ENCODE measurements at regions not wholly inside any gene's neighbourhood (a gene's known extent, or its start where the extent isn't known, plus 50 kb on each side); places are given as distances from the start of the nearest gene placed in this dataset.
"Not testable (repeated sequence)": the region's sequence is repeated elsewhere in the genome, so short reads cannot be mapped to it uniquely, and the experiment has no call there.

DNA sequence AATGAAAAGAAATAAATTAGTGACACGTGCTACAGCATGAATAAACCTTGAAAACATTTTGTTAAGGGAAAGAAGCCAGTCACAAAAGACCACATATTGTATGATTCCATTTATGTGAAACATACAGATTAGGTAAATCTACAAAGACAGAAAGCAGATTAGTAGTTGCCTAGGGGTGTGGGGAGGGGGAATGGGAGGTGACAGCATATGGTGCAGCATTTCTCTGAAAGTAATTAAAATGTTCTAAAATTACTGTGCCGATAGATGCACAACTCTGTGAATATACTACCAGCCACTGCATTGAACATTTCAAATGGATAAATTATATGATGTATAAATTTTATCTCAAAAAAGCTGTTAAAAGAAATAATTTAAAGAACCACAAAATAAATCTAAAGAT is 161.0 kb downstream of the TRIB2 start:
- DNase-seq (ENCODE audit: low read depth), result no peak

DNA sequence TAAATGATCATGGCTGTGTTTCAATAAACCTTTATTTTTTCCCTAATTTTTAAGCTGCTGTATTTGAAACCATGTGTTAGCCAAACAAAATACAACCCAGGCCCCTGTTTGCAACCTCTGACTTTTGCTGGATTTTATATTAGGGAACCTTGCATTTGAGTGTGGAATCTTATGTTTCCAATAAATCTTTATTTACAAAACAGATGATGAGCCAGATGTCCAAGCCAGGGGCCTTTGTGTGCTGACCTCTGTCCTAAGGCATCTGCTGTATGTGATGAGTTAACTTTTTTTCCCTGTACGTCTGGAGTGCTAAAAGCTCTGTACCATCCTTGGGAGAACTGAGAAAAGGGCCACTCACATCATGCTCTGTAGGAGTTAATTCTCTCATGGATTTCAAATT is 162.9 kb downstream of the TRIB2 start:
- DNase-seq (ENCODE audit: low read depth), result no peak

DNA sequence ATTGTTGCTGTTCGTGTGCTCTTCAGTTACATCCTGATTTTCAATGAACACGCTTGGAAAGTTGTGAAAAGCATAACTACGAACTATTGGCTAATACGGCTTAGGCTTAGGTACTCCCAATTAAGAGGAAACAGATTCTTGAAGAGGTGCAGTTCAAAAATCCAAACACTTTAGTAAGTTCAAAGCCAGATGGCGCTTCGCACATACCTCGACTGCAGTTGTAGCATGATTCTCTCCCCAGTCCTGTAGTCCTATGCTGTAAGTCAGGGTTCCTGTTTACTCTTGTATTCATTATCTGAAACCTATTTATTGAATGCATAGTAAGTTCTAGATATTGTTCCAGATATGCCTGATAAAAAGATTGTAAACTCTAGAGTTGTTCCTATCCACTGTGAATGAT is 165.2 kb downstream of the TRIB2 start:
- DNase-seq (ENCODE audit: low read depth), result no peak

DNA sequence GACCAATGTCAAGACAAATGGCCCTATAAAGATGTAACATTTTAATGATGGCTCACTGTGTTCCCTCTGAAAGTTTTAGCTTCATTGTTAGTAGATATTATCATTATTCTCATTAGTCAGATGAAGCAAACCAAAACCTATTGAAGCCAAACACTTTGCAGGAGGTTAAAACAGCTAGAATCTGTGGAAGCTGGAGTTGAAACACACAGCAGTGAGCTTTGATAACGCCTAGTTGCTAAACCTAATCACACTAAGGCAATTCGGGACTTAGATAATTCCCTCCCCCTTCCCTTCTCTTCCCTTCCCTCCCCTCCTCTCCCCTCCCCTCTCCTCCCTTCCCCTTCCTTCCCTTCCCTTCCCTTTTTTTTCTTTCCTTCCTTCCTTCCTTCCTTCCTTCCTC is 165.7 kb downstream of the TRIB2 start:
- no peak for DNase-seq (ENCODE audit: low read depth)

DNA sequence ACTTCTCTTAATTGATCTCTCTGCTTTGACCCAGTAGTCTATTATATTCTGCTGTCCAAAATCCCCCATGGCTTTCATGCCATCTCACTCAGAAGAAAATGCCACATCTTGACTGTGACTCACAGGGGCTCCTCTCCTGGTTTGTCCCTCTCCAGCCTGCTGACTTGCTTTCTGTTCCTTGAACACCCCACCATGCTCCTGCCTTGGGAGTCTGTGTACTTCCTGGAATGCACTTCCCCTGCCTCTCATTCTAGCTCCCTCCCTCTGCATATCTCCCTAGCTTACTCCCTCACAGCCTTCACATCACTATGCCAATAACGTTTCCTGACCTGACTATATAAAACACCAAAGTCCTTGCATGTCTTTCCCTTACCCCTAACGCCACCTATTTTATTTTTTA is 167.2 kb downstream of the TRIB2 start:
- no peak for DNase-seq (ENCODE audit: low read depth)

DNA sequence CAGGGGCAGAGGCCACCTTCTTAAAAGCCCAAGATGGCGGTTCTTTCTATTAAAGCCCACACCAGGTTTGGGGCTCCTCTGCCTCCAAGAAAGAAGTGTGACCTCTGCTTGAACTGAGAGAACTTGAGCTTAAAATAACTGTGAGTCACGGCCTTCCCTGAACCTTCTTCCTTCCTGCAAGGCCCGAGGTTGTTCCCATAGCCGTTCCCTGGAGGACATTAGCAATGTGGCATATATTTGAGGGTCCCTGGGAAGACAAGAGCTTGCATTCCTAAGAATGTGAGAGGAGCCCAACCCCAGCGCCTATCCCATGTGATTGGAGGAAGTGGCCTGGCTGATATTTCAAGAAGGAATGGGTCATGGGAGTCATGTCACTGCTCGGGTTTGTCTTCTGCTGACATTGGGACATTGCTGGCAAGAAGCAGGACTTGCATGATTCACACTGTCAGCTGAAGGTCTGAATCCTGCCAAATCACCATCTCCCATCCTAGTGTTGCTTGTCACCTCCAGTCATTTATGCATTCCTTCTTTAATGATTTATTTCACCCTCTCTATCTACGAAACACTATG is 168.1 kb downstream of the TRIB2 start:
- no peak for DNase-seq (ENCODE audit: low read depth)

DNA sequence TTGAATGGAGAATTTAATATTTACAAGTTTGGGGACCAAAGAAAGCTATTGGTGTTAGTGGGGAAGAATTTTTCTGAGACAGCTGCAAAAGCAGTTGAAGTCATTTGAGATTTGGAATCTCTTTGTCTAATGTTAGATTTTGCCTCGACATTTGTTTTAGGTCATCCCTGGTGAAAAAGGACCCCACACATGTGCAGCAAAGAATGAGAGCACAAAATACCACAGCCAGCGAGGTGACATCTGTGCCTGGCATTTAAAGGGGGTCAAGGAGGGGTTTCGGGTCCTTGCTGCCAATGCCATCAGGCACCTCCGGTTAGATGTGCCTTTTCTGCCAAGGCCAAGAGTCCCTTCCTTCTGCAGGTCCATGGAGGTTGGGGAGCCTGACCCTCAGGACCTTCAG is 173.3 kb downstream of the TRIB2 start:
- no peak for DNase-seq (ENCODE audit: low read depth)

DNA sequence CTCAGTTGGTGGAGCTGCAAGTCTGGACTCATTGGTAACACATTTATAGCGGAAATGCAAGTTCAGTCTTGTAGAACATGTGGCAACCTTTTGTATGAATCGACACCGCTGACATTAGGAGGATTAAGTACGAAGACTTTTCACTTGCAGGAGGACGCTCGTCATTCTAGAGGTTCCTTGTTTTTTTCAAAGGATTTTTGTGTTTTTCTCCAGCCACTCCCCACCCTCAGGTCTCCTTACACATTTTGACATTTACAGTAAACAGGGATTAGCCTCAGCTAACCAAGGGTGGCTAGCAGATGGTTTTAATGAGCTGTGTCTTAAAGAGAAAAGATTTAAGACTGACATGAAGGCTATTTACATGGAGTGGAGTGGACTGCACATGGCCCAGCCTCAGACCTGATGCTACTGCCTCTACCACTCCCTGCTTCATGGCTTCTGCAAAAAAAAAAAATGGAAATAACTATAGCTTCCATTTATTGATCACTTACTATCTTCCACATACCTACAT is 173.8 kb downstream of the TRIB2 start:
- DNase-seq (ENCODE audit: low read depth), result no peak

DNA sequence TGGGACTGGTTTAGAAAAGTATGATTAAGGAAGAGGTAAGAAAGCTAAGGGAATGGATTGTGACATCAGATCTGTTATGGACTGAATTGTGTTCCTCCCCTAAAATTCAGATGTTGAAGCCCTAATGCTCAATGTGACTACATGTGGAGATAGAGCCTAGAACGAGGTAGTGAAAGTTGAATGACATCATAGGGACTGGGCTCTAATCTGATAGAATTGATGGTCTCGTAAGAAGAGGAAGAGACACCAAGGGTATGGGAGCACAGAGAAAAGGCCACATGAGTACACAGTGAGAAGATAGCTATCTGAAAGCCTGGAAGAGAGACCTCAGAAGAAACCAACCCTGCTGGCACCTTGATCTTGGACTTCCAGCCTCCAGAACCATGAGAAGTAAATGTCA is 178.3 kb downstream of the TRIB2 start:
- DNase-seq (ENCODE audit: low read depth), result no peak

DNA sequence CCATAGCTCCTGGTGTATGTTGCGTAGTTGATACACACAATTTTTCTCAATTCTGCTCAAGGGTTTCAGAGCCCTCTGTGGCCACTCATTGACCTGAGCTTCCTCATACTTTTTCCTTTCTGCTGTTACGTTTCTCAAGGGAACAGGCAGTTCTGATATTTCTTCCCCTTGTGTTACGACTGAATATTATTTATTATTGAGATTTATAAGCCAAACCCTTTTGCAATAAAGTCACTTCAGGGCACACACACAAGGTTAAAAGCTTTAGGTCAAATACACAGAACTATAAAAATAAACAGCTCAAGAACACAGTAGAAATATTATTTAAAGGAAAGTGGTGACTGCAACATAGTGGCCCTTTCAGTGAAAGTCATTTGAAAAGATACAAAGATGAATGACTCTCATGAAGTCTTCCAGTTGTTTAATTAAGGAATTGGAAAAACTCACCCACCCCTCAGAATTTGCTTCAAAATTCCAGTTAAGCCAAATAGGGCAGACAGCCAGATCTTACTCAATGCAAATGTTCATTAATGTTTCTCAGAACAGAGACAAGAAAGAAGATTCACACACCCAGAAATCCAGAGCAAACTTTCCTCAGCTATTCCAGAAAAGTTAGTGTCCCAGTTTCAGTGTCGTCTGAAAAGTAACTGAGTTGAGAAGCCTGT is 179.7 kb downstream of the TRIB2 start:
- no peak for DNase-seq (ENCODE audit: low read depth)

DNA sequence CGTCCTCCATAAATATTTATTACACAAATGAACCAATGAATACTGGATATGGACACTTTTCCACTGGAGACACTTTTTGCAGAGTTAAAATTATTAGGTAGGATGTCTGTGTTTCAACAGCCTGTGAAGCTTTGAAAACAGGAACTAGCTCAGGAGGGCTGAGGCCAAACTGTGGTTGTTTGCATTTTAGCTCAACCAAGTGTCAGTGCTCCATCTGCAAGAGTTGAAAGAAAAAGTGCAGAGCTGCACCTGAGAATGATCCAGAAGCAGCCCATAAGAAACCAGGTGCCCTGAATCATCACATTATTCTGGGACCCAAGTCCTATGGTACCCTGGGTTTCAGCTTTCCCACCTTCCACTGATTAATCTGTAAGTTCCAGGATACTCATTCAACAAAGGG is 180.4 kb downstream of the TRIB2 start:
- DNase-seq (ENCODE audit: low read depth), result no peak

DNA sequence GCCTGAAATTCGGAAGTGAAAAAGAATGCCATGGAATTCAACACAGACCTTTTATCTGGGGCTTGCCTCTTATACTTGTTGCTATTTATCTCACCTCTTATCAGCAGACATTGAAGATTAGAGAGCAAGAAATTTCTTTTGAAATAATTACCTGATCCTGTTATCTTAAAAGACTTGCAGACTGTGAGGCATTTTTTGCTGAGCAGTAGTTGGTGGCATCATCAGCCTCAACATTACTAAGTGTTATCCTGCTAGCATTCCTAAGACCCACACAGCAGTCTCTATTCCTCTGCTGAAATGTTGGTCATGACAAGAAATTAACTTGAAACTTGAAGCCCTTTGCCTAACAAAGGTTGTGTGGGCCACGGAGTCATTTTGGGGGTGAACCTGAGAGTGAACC is 186.5 kb downstream of the TRIB2 start:
- DNase-seq (ENCODE audit: low read depth), result no peak

DNA sequence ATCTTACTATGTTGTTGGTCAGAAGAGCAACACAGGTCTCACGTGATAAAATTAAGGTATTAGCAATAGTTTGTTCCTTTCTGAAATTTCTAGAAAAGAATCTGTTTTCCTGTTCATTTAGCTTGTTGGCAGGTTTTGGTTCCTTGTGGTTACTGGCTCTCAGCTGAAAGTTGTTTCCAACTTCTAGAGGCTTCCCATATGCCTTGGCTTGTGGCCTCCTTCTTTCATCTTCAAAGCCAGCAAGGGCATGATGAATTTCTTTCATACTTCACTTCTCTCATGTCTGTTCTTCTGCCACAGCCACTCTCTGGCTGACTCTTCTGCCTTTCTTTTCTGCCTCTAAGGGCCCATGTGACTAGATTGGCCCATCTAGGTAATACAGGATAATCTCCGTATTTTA is 193.7 kb downstream of the TRIB2 start:
- DNase-seq (ENCODE audit: low read depth), result no peak

DNA sequence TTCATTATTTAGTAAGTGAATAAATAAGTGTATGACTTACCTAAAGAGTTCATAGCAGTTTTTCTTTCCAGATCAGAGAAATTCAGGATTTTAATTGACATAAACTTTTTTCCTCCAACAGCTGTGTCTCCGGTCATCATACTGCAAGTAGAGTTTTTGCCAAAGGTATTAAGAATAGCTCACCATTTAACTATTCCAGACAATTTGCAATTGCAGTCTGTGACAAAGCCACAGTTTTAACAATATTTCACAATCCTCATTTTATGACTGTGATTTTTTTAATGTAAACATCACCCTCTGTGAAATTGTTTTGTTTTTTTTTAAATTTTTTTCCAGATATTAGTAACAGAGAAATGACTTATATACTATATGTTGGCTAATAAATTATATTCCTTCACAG is 199.1 kb downstream of the TRIB2 start:
- no peak for DNase-seq (ENCODE audit: low read depth)

DNA sequence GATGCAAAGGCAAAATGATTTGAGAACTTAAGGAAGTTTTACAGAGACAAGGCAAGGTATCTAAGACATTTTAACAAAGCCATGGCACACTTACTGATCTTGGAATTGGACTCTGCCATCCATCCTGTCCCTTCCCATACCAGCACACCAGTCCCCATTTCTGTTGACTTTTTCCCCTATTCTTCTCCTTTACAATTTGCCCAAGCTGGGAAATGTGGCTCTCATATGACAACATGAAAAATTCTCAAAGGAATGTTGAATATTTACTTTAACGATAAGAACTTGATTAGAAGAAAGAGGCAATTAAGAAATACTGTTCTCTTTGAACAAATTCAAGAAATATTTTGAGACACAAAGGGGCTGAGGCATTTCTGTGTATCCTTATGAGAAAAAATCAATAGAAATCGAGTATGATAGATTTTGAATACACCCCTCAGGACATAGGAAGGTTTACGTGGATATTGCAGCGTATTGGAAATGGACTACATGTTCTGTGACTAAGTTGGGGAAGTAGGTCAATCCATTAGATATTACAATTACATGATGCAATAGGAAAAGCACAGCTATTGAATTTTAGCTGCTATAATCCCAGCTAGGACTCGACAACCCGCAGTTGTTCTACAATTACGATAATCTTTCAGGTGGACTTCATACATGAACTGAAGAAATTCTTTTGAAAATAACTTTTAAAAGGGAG is 201.6 kb downstream of the TRIB2 start:
- DNase-seq (ENCODE audit: low read depth), result no peak

DNA sequence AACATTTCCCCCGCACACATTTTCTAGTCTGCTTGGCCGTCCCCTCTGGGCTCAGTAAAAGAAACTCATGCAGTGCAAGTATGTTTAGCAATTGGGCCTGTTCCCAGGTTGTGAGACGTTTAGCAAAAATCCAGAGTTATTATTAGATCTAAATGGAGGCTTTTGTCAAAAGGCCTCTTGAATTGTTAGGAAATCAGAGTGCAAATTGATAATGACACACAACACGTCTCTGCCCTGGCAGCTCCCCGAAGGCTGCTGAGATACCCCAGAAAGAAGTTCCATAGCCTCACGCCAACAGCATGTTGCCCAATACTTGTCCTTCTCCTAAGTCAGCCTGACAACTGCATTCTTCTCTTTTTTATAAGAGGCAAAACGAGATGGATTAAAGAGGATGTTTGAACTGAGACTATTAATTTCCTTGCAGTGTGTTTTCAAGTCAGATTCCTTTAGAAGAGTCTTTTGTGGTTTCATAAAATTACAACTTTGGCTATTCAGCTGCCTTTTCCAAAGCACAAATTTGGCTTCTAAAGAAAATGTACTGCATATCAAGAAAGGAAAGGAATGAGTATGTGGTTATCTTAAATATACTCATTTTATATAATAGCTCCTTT is 202.2 kb downstream of the TRIB2 start:
- DNase-seq (ENCODE audit: low read depth), result no peak

DNA sequence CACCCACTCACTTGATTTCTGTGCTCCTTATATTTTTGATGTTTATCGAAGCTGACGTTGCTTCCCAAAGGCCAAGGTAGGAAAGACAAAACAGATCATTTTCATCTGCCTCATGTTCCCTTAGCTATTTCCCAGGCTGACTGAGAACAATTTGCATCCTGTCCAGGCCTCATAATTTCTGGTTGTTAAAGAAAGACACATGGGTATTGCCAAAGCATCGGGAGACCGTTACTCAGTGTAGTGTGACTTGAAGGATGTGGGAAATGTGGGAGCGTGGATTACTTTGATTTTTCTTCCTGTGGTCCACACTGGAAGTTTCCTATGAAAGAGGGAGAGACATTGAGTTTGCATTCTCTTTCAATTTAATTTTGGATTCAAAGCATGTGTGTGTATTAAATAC is 204.6 kb downstream of the TRIB2 start:
- DNase-seq (ENCODE audit: low read depth), result no peak

DNA sequence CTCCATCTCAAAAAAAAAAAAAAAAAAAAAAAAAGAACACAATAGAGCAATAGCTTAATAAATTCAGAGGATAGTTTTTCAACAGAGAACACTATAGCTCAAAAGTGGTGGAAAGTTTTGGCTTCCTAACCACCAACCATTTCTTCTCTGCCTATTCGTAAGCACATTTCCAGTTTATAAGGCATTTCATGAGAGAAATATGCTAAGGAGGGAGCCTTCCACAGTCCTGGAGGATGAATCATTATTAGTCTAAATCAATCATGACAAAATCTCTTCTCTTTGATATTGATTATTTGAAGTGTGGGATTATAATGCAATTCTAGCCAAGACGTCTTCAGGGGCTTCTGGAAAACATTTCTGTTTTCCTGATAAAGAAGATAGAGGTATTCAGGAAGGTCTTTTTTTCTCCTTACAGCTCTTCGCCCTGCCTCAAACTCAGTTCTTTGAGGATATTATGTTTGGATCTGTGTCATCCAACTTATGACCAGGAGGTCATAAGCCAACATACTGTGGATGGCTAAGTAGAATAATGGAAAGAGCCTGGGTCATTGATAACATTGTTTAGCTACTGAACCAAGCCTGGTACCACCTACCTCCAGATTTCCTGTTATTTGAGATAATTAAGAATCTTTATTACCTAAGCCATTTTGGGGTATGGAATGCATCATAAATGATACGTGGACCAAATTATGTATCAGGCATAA is 207.3 kb downstream of the TRIB2 start:
- DNase-seq (ENCODE audit: low read depth), result no peak

DNA sequence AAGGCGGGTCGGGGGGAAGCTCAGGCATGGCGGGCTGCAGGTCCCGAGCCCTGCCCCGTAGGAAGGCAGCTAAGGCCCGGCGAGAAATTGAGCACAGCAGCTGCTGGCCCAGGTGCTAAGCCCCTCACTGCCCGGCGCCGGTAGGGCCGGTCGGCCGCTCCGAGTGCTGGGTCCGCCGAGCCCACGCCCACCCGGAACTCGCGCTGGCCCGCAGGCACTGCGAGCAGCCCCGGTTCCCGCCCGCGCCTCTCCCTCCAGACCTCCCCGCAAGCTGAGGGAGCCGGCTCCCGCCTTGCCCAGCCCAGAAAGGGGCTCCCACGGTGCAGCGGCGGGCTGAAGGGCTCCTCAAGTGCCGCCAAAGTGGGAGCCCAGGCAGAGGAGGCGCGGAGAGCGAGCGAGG is 209.9 kb downstream of the TRIB2 start:
- DNase-seq (ENCODE audit: low read depth), result not testable (repeated sequence)

DNA sequence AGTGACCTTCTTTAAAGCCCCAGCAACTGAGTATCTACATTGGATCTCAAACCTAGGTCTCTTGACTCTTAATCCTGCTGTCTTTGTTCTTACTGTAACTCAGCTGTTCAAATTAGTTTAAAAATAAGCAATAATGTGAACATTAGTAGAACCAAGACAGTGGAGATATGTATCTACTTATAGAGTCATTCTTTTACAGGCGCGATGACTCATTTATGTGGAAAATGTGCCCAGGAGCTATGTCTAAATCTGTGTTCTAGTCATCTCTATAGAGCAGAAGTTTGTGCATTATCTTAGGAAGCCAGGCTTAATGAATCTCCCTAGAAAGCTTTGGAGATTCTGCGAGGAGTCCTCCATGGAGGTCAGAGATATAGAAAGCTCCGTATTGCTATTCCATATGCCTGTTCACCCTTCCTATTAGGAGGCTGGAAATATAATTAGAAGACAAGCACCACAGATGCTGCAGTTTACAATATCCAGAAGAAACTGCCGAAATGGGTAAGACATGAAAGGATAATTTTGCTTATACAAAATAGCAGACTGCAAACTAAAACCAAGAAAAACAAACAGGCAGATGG is 211.6 kb downstream of the TRIB2 start:
- DNase-seq (ENCODE audit: low read depth), result no peak

DNA sequence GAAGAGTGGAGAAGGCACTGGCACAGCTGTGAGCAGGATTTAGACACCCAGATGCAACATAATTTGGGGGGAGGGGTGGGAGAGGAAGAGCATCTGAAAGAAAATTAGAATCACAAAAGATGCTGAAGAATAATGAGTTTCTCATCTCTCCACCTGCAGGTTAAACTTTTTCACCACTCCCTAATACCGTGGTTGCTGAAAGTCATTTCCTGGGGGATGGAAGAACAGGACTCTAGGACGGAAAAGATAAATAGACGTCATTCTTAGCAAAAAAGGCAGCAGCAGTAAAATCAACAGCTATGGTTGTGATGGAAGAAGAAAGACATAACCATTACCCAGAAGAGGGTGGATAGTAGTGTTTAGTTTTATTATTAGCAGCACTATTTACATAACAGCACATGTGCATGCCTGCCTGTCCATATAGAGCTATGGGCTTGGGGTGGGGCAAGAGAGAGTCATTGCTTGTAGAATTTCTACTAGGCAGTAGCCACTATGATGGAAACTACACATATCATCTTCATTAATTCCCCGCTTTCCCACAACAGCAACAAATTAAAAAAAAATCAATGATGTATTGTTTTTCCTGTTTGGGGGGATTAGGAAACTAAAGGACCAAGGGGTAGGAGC is 212.2 kb downstream of the TRIB2 start:
- no peak for DNase-seq (ENCODE audit: low read depth)

DNA sequence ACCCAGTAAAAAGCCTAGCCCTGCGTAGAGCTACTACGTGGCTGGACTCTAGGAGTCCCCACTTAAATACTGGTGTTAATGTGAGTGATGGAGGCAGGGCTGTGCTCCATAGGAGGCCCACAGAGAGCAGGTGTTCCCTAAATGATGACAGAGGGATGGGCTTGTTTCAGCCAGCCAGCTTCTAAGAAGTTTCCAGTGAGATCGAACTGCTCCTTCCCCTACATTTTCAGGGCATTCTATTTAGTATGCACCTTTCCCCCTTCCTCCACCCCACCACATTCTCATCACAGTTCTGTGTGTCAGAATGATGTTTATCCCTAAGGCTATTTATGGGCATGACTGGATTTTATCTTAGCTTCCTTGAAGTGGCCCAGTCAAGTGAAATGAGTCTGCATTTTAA is 213.0 kb downstream of the TRIB2 start:
- no peak for DNase-seq (ENCODE audit: low read depth)
